ENCODE measurements at regions not wholly inside any gene's neighbourhood (a gene's known extent, or its start where the extent isn't known, plus 50 kb on each side); places are given as distances from the start of the nearest gene placed in this dataset.

DNA sequence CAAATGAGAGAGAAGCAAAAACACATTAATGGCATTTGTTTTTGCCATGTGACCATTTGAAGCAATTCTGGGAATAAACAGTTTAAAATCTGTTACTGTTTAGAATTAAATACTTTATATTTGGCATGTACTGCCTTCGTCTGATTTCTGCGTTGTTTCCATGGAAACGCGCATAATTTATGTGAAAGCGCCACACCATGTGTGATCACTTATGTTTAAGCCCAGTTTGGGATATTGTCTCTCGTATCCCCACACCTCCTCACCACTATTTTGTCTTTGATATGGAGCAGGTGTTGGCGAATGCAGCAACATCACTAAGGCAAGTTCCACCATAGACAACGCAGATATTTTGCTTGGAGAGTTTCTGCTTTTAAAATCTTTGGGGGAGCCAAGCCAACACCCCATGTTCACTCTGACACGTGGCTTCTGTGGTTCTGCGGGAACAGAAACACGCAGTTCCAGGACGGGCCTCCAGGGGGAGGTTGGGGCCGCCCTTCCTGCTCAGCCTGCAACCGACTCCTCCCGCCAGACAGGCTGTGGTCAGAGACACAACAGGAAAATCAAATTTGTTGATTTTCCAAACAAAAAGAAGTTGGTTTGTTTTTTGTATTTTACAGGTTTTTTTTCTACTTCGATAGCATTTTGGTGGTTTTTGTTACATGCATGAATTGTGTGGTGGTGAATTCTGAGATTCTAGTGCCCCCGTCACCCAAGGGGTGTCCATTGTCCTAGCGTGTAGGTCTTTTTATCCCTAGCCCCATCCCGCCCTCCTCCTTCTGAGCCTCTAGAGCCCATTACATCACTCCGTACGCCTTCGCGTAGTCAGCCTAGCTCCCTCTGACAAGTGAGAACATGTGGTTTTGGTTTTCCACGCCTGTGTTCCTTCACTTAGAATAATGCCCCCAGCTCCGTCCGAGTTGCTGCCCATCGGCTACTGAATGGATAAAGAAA, 101.9 kb upstream of the SFSWAP start:
- peak; percentile 17 to 54 for DNase-seq

- DNase-seq, result no peak
Observed at GRCh38 chr12:131609762-131610161, 101.1 kb upstream of the SFSWAP start.

- DNase-seq, result no peak
Observed at GRCh38 chr12:131610181-131610580, 100.7 kb upstream of the SFSWAP start.

GRCh38 chr12:131610891-131611290, 100.0 kb upstream of the SFSWAP start:
- DNase-seq, result no peak

DNA sequence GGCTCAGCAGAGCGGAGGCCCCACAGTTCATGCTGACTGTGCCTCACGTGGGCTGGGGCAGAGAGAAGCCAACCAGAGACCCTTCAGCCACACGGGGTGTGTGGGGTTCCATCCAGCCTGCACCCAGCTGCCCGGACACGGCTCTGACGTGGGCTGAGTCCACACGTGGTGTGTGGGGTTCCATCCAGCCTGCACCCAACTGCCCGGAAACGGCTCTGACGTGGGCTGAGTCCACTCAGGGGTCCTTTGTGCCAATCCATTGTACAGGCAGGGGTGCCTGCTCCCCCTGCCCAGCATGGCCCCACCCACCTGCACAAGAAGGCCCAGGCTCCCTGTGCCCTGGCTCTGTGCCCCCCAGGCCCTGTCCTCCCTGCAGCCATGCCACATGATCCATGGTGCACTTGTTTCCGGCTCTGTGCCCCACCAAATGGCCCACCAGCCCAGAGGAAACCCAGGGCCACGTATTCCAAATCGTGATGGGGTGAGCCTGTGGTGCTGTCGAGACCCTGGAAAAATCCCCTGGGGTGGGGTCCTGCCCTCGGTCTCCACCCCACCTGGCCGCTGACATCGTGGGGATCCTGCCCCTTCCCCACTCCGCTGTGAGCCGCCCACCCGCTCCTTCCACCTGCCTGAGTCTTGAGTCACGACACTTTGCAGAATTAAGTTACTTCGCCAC, 99.3 kb upstream of the SFSWAP start:
- no peak for DNase-seq

DNA sequence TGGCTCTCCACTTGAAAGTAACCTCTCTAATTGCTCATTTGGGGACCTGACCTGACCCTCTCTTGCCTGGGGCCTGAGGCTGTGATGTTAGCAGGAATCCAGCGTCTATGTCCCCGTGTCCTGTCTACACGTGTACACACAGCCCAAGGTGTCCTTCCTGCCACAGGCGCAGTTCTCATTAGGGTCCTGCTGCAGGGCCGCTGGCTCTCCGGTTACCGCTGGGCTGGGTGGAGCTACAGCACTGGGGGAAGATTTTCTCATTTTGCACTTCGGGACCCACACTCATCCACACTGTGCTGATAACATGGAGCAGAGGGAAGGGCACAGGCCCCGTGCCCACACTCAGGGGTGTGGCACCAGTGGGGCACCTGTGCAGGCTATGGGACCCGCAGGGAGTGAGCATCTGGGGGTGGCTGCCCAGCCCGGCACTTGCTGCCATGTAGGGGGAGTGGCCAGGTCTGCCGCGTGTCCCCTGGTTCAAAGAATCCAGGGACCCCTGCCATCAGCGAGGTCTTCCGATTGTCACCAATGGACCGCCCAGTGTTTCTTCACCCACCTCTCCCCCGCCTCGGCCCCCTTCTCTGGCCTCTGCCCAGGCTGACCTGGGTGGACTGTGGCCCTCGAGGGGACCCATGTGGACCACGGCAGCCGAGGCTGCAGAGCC, 98.7 kb upstream of the SFSWAP start:
- DNase-seq, result no peak

DNA sequence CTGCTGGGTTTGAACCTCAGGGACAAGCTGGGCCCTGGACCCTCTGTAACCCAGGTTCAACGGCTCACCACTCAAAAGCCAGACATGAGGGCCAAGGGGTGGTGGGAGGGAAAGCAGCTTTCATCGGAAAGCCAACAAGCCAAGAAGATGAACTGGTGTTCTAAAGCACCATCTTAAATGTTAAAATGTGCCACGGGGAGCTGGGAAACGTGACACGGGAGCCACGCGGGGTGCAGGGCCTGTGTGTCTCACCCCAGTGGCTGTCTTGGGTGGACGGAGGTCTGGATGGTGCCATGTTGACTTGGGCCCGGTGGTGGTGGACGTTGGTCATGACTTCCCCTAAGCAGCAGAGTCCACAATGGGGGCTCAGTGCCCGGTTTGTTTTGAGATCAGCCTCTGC, 97.7 kb upstream of the SFSWAP start:
- no peak for DNase-seq

GRCh38 chr12:131613678-131614077, 97.2 kb upstream of the SFSWAP start:
- no peak for DNase-seq

DNA sequence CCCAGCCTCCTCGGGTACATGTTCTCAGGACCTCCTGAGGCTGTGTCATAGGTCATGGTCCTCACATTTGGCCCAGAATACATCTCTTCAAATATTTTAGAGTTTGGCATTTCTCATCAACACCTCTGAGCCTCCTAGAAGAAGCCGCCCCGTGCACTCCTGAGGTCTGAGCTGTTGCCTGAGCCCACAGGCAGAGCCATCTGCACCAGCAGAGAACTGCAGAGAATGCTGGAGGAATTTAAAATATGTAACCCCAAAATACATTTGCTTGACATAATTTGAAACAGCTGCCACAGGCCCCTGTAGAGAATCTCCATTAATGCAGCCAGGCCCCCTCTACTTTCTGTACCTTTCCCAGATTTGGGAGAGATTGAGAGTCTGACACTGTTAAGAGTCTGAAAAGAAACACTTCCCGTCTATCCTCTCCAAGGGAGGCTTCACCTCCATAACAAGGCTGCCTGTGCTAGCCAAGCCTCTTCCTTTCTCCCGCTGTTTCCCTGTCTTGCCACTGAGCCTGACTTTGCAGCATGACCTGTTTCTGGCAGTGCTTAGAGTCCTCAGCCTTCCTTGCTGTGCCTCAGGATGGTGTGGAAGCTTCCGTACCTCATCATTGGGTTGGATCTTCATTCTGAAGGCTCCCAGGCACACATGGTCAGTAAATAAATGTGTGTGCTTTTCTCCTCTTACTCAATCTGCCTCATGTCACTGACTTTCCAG, 95.4 kb upstream of the SFSWAP start:
- DNase-seq, result no peak

DNA sequence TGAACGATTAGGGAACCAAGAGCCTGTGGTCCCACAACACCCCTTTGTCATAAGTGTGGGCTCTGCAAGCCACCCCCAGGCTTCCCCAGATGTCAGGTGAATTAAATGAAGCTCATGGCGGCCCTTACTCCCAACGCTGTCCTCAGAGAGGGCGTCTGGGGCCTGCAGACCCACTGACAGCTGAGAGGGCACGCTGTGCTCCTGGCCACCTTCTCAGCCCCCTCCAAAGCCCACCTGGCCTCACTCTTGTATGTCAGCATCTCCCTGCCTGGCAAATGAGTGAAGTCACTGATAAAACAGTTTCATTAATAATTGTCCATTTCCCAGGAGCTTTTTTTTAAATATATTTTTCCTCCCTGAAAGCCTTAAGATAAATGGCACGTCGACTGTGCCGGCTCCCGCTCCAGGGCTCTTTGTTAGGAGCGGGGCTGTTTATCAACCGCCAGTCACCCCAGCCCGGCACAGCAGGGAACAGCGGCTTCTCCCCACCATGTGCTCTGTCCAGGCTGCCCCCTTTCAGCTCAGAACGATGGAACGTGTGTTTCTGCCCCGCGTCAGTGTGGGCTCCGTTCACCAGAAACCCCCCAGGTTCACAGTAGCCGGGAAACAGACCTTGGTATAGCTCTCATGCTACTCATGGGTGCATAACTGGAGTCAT, 94.7 kb upstream of the SFSWAP start:
- no peak for DNase-seq

- DNase-seq, result no peak
Observed at GRCh38 chr12:131616738-131617137, 94.2 kb upstream of the SFSWAP start.

DNA sequence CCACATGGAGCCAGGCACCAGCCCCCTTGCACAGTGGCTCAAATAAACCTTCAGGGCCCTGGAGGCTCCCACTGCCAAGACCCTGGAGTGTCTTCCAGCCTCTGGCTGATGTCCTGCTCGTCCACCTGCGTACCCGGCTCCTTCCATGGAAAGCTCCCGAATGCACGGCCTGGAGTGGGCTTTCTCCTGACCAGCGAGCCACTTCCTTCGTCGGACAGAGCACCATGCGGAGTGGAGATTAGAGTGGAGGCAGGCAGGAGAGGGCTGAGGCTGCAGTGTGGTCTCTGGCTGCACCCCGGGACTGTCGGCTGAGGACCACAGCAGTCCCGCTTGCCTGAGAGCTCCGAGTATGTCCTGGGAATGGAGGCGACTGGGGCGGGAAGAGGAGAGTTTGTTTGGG, 93.7 kb upstream of the SFSWAP start:
- no peak for DNase-seq

DNA sequence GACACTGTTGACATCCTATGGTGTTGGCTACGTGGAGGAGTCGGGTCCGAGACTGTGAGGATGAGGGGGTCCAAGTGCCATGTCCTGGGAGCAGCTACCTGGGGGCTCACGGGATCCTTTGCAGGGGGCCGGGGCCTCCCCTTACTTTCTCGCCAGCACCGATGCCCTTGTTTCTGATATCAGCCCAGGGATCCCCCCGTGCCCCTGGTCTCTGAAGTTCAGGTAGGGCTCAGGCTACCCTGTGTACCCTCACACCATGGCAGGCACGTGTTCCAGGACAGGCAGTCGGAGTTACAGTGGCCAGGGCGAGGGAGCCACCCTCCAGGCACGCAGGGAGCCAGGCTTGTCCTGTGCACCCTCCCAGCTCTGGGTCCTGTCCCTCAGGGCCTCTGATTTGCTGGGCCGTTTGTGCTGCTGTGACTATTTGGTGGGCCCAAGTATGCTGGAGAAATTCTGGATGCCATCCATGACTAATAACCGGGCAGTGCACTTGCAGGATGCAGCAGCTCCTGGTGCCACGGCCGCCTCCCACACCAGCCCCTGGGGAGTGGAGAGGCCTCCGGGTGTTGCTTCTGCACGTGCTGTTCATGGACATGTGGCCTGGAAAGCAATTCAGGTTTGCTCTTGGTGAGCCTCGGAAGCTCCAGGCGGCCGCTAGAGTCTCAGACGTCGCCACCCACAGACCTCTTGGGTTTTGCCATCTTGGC, 93.1 kb upstream of the SFSWAP start:
- no peak for DNase-seq

- no peak for DNase-seq
Observed at GRCh38 chr12:131618303-131618658, 92.6 kb upstream of the SFSWAP start.

DNA sequence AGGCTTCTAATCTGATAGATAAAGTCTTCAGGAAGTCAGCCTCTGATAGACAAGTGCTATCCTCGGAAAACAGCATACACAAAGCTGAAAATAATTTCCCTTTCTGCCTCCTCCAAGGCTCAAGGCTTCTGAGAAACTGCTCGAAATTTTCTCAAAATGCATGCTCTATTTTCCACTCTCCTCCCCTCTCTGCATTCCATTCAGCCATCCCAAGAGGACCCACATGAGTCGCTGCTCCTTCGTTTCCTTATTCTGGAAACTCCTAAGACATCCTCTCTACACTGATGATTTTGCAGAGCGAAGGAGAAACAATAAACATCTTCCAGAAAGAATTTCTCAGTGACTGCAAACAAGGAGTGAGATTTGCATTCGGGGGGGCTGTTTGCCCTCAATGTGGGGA, 92.2 kb upstream of the SFSWAP start:
- no peak for DNase-seq

DNA sequence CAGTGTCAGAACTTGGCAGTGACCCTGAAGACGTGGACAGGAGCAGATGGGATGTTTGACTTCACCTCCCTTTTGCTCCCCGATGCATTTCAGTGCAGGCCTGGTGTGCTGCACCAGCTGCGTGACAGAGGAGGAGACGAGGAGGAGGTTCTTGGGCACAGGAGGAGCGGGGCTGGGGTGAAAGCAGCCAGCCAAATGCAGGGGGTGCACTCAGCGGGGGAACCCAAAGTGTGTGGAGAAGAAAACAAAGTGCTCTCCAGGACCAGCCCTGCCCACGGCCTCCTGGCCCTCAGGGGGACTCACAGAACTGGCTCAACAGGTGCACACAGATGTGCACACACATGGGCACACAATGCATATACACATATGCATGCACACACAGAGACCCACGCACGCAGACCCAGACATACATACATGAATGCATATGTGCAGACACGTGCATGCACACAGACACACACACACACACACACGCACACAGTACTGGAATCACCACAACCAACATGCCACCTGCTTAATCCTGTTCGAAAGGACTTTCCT, 91.7 kb upstream of the SFSWAP start:
- DNase-seq, result no peak

DNA sequence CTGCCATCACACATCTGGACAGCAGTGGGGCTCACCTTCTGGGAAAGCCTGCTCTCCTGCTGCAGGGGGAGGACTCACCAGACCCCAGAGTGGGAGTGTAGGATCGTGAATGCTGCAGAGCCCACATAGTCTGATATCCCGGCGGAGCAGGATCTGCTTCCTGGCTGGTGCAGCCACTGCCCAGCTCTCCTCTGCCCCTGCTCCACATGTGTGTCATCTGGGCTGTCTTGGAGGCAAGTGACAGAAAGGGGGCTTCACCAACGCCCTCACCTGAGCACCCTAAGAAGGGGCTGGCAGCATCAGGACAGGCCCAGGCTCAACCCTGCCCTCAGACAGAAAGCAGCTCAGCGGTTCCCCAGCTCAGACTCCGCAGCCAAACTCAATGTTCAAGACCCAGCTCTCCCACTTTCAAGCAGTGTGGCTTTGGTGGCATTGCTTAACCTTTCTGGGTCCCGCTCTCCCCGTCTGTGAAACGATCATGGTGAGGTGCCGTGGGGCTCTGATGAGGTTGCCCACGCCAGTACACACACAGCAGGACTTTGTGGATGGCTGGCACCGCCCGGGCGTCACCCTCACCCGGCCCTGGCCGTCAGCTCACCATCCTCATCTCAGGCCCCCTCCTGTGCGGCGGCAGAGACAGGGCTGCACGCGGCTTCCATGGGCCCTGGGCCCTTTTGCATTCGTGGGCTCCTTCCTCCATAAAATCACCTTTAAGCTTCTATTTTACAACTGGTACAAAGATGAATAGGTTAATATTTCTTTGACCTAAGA, 91.0 kb upstream of the SFSWAP start:
- DNase-seq, result no peak

- DNase-seq, result no peak
Observed at GRCh38 chr12:131620520-131620919, 90.4 kb upstream of the SFSWAP start.

- no peak for DNase-seq
Observed at GRCh38 chr12:131620946-131621681, 89.8 kb upstream of the SFSWAP start.
